Hepatocyte (in vitro differentiated cells): ENCODE measurements at regions not wholly inside any gene's neighbourhood (a gene's known extent, or its start where the extent isn't known, plus 50 kb on each side); places are given as distances from the start of the nearest gene placed in this dataset.

Source experiments
- EZH2 ChIP-seq: fragments of 200-600 bp; sonication (generic); IDR thresholded peaks from 2 replicates; pipeline ENCODE4 v1.6.1; 2016; ENCODE audit warnings: antibody characterized with exemption, mild to moderate bottlenecking, borderline replicate concordance
- EZH2phosphoT487 ChIP-seq: fragments of 200-600 bp; sonication (generic); IDR thresholded peaks from one replicate; pipeline ENCODE4 v1.6.1; 2018; ENCODE audit warnings: antibody characterized with exemption, mild to moderate bottlenecking, low read depth, moderate library complexity; ENCODE audit not compliant: unreplicated experiment, severe bottlenecking
- TF ChIP-seq, protein P1 (sequence below): fragments of 200-600 bp; sonication (generic); IDR thresholded peaks from 2 replicates; pipeline ENCODE4 v1.5.1; 2016; ENCODE audit warnings: antibody characterized with exemption, mild to moderate bottlenecking; ENCODE audit not compliant: poor library complexity

DNA sequence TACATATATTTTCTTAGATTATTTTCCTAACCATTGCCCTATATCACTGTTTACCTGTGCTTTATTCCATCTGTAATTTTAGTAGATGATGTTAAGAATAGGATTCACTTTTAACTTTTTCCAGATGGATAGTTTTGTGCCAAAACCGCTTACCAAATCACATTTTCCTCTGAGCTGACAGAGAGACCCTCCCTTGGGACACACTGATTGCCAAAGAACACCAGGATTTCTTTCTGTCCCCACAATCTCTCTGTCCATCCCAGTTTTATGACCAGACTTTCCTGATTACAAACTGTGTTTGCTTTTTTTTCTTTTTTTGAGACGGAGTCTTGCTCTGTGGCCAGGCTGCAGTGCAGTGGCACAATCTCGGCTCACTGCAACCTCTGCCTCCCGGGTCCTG, 81.3 kb upstream of the SPATA31C2 start:
- no peak for TF ChIP-seq EZH2
- TF ChIP-seq, protein P1, sequence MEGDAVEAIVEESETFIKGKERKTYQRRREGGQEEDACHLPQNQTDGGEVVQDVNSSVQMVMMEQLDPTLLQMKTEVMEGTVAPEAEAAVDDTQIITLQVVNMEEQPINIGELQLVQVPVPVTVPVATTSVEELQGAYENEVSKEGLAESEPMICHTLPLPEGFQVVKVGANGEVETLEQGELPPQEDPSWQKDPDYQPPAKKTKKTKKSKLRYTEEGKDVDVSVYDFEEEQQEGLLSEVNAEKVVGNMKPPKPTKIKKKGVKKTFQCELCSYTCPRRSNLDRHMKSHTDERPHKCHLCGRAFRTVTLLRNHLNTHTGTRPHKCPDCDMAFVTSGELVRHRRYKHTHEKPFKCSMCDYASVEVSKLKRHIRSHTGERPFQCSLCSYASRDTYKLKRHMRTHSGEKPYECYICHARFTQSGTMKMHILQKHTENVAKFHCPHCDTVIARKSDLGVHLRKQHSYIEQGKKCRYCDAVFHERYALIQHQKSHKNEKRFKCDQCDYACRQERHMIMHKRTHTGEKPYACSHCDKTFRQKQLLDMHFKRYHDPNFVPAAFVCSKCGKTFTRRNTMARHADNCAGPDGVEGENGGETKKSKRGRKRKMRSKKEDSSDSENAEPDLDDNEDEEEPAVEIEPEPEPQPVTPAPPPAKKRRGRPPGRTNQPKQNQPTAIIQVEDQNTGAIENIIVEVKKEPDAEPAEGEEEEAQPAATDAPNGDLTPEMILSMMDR = no peak
- TF ChIP-seq EZH2phosphoT487 = no peak
